GM21529 (cell line): ENCODE measurements at regions not wholly inside any gene's neighbourhood (a gene's known extent, or its start where the extent isn't known, plus 50 kb on each side); places are given as distances from the start of the nearest gene placed in this dataset.
"Not testable (repeated sequence)": the region's sequence is repeated elsewhere in the genome, so short reads cannot be mapped to it uniquely, and the experiment has no call there.

ENCODE experiments used
- ATAC-seq: cut with Tn5 transposase; IDR thresholded peaks from one replicate; pipeline ENCODE4 v1.9.1; 2021; ENCODE audit not compliant: unreplicated experiment

- ATAC-seq = no peak
Observed at GRCh38 chr5:174571662-174572397, 152.6 kb upstream of the MSX2 start.

- no peak for ATAC-seq
Observed at GRCh38 chr5:174572591-174572990, 151.8 kb upstream of the MSX2 start.

GRCh38 chr5:174573221-174573994, 151.0 kb upstream of the MSX2 start:
- ATAC-seq = no peak

- no peak for ATAC-seq
Observed at GRCh38 chr5:174575043-174575442, 149.3 kb upstream of the MSX2 start.

- ATAC-seq = no peak
Observed at GRCh38 chr5:174576042-174576441, 148.3 kb upstream of the MSX2 start.

- ATAC-seq = no peak
Observed at GRCh38 chr5:174581479-174581878, 142.9 kb upstream of the MSX2 start.

- ATAC-seq = no peak
Observed at GRCh38 chr5:174581894-174582293, 142.5 kb upstream of the MSX2 start.

GRCh38 chr5:174583071-174583470, 141.3 kb upstream of the MSX2 start:
- no peak for ATAC-seq

- no peak for ATAC-seq
Observed at GRCh38 chr5:174585472-174585871, 138.9 kb upstream of the MSX2 start.

- ATAC-seq = not testable (repeated sequence)
Observed at GRCh38 chr5:174586163-174586562, 138.2 kb upstream of the MSX2 start.

GRCh38 chr5:174589011-174589410, 135.4 kb upstream of the MSX2 start:
- no peak for ATAC-seq

- ATAC-seq = no peak
Observed at GRCh38 chr5:174589599-174589998, 134.8 kb upstream of the MSX2 start.

- ATAC-seq = no peak
Observed at GRCh38 chr5:174590820-174591219, 133.6 kb upstream of the MSX2 start.

GRCh38 chr5:174596429-174596828, 128.0 kb upstream of the MSX2 start:
- no peak for ATAC-seq

- ATAC-seq = no peak
Observed at GRCh38 chr5:174599992-174600391, 124.4 kb upstream of the MSX2 start.

- ATAC-seq = no peak
Observed at GRCh38 chr5:174601946-174602345, 122.4 kb upstream of the MSX2 start.

GRCh38 chr5:174606153-174606552, 118.2 kb upstream of the MSX2 start:
- ATAC-seq = no peak

GRCh38 chr5:174606646-174607045, 117.7 kb upstream of the MSX2 start:
- ATAC-seq = no peak

- no peak for ATAC-seq
Observed at GRCh38 chr5:174607205-174607604, 117.2 kb upstream of the MSX2 start.

- ATAC-seq = no peak
Observed at GRCh38 chr5:174607916-174608315, 116.5 kb upstream of the MSX2 start.

GRCh38 chr5:174608631-174609097, 115.7 kb upstream of the MSX2 start:
- ATAC-seq = no peak

GRCh38 chr5:174609116-174609515, 115.3 kb upstream of the MSX2 start:
- ATAC-seq = no peak
